HG03097 (cell line): ENCODE measurements at regions not wholly inside any gene's neighbourhood (a gene's known extent, or its start where the extent isn't known, plus 50 kb on each side); places are given as distances from the start of the nearest gene placed in this dataset.

Experiments
- ATAC-seq: cut with Tn5 transposase; IDR thresholded peaks from one replicate; pipeline ENCODE4 v1.9.1; 2021; ENCODE audit not compliant: unreplicated experiment, low FRiP score

- no peak for ATAC-seq
Observed at GRCh38 chr11:28860893-28861292, 752.7 kb downstream of the METTL15 start.

GRCh38 chr11:28858076-28858475, 749.9 kb downstream of the METTL15 start:
- no peak for ATAC-seq

- no peak for ATAC-seq
Observed at GRCh38 chr11:28849053-28849452, 740.9 kb downstream of the METTL15 start.

GRCh38 chr11:28842716-28843115, 734.5 kb downstream of the METTL15 start:
- ATAC-seq: no peak

GRCh38 chr11:28838741-28839140, 730.6 kb downstream of the METTL15 start:
- ATAC-seq: no peak

GRCh38 chr11:28837599-28837998, 729.4 kb downstream of the METTL15 start:
- ATAC-seq: no peak

- no peak for ATAC-seq
Observed at GRCh38 chr11:28836285-28837081, 728.3 kb downstream of the METTL15 start.

- ATAC-seq: no peak
Observed at GRCh38 chr11:28835790-28836189, 727.6 kb downstream of the METTL15 start.

- ATAC-seq: no peak
Observed at GRCh38 chr11:28835317-28835716, 727.1 kb downstream of the METTL15 start.

- ATAC-seq: no peak
Observed at GRCh38 chr11:28834877-28835276, 726.7 kb downstream of the METTL15 start.

- ATAC-seq: no peak
Observed at GRCh38 chr11:28833670-28834069, 725.5 kb downstream of the METTL15 start.

GRCh38 chr11:28833169-28833568, 725.0 kb downstream of the METTL15 start:
- no peak for ATAC-seq

- no peak for ATAC-seq
Observed at GRCh38 chr11:28826807-28827206, 718.6 kb downstream of the METTL15 start.

- no peak for ATAC-seq
Observed at GRCh38 chr11:28822576-28822975, 714.4 kb downstream of the METTL15 start.

GRCh38 chr11:28820296-28820989, 712.3 kb downstream of the METTL15 start:
- no peak for ATAC-seq

- no peak for ATAC-seq
Observed at GRCh38 chr11:28819741-28820140, 711.6 kb downstream of the METTL15 start.

GRCh38 chr11:28815110-28815509, 706.9 kb downstream of the METTL15 start:
- ATAC-seq: no peak

- ATAC-seq: no peak
Observed at GRCh38 chr11:28808771-28809170, 700.6 kb downstream of the METTL15 start.

GRCh38 chr11:28799316-28799715, 691.1 kb downstream of the METTL15 start:
- ATAC-seq: no peak

GRCh38 chr11:28798286-28798685, 690.1 kb downstream of the METTL15 start:
- ATAC-seq: no peak

GRCh38 chr11:28797536-28797935, 689.3 kb downstream of the METTL15 start:
- ATAC-seq: no peak

- ATAC-seq: no peak
Observed at GRCh38 chr11:28794405-28794804, 686.2 kb downstream of the METTL15 start.
